Uterus (tissue), 3 donors: ENCODE measurements at regions not wholly inside any gene's neighbourhood (a gene's known extent, or its start where the extent isn't known, plus 50 kb on each side); places are given as distances from the start of the nearest gene placed in this dataset.

Experiments
- DNase-seq, 2 donors: peaks; one replicate each; pipeline ENCODE4 v3.0.0-alpha.2; 2019 to 2020
- H3K27ac ChIP-seq, 2 donors: fragments of 200-600 bp; sonication (generic); 1 replicate in 1 of 2; 2 replicates in 1 of 2; pipeline ENCODE4 v1.5.1; 2016 to 2018
- H3K27me3 ChIP-seq, 2 donors: fragments of 200-600 bp; sonication (generic); one replicate each; pipeline ENCODE4 v1.5.1; 2018 to 2019; ENCODE audit warnings: control low read depth in 1 of 2
- H3K36me3 ChIP-seq, 2 donors: fragments of 200-600 bp; sonication (generic); one replicate each; pipeline ENCODE4 v1.5.1; 2019; ENCODE audit warnings: control low read depth in 1 of 2
- H3K4me1 ChIP-seq, 2 donors: fragments of 200-600 bp; sonication (generic); one replicate each; pipeline ENCODE4 v1.5.1; 2018 to 2019; ENCODE audit warnings: control low read depth in 1 of 2
- H3K4me3 ChIP-seq, 2 donors: fragments of 200-600 bp; sonication (generic); 1 replicate in 1 of 2; 2 replicates in 1 of 2; pipeline ENCODE4 v1.5.1; 2018 to 2019; ENCODE audit warnings: mild to moderate bottlenecking in 1 of 2
- H3K9me3 ChIP-seq, 2 donors: fragments of 200-600 bp; sonication (generic); one replicate each; pipeline ENCODE4 v1.5.1; 2019; ENCODE audit warnings: control low read depth in 1 of 2
- POLR2A ChIP-seq, 2 donors: fragments of 450-650 bp; IDR thresholded peaks; one replicate each; pipeline ENCODE4 v1.6.1; 2016; ENCODE audit warnings: antibody characterized with exemption in 2 of 2, mild to moderate bottlenecking in 1 of 2, moderate library complexity in 1 of 2
- intact Hi-C: fragments of 100-400 bp; cut with DNase I; formaldehyde crosslinking; loops from one replicate; pipeline ENCODE4 v1.15.1; 2023; ENCODE audit warnings: low total_unique reads
- TF ChIP-seq, protein P1 (sequence below), 4 experiments: fragments of 200-600 bp in 2 of 4; fragments of 450-650 bp in 2 of 4; sonication (generic) in 2 of 4; IDR thresholded peaks; one replicate each; pipeline ENCODE4 v1.5.1; 2016 to 2019; ENCODE audit warnings: antibody characterized with exemption in 4 of 4, mild to moderate bottlenecking in 2 of 4, moderate library complexity in 1 of 4
- donor health status: DM: yes; HTN: yes; CAD: no.

DNA sequence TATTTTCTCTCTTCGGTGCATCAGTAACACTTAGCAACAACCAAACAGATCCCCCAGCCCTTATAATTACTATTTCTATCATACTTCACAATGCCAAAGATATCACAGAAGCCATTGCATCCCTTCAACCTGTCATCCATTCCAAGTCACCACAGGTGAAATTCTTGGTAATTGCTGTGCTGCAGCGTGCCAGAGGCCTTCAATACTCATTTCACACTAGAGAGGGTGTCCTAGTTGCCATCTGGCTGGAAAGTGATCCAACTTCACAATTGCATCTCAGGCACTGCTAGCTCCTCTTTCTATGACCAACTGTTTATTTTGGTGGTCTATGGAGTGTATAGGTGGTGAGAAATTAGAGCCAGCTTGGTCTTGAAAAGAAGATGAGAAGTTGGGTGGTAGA lies 131.2 kb downstream of the NUP35 start:
- Histone ChIP-seq H3K27me3 (no peaks in the 10 kb centered on the region), H3K4me1 (no peaks in the 10 kb centered on the region), H3K27ac (no peak overlapping the region), H3K4me3 (no peak overlapping the region), H3K36me3 (no peaks in the 10 kb centered on the region), H3K9me3 (no peaks in the 10 kb centered on the region)
- DNase-seq = no peak
- intact Hi-C loops = no loop called here
- TF ChIP-seq, protein P1, sequence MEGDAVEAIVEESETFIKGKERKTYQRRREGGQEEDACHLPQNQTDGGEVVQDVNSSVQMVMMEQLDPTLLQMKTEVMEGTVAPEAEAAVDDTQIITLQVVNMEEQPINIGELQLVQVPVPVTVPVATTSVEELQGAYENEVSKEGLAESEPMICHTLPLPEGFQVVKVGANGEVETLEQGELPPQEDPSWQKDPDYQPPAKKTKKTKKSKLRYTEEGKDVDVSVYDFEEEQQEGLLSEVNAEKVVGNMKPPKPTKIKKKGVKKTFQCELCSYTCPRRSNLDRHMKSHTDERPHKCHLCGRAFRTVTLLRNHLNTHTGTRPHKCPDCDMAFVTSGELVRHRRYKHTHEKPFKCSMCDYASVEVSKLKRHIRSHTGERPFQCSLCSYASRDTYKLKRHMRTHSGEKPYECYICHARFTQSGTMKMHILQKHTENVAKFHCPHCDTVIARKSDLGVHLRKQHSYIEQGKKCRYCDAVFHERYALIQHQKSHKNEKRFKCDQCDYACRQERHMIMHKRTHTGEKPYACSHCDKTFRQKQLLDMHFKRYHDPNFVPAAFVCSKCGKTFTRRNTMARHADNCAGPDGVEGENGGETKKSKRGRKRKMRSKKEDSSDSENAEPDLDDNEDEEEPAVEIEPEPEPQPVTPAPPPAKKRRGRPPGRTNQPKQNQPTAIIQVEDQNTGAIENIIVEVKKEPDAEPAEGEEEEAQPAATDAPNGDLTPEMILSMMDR (IDR thresholded peaks at IDR 0.05) = no peak

DNA sequence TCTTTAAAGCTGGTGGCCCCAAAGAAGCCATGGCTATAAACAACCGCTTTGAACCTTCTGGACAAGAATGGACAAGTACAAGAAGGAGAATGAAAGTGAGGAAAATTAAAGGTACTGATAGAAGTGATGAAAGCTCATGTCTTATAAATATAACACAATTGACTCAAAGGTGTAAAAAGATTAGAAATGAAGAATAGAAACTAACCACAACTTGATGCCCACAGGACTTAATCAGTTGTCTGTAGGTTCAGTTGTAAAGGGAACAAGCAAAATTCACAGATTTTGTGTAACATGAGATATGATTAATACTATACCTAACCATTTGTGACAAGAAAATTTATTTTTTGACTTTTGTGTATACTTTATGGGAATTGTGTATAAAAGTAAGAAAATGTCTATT lies 135.7 kb downstream of the NUP35 start:
- no peak for DNase-seq
- H3K4me1 ChIP-seq = no peaks in the 10 kb centered on the region
- H3K9me3 ChIP-seq = no peaks in the 10 kb centered on the region
- TF ChIP-seq, protein P1 (IDR thresholded peaks at IDR 0.05) = no peak
- no peak for TF ChIP-seq POLR2A (IDR thresholded peaks at IDR 0.05)
- no peaks in the 10 kb centered on the region for H3K27me3 ChIP-seq
- intact Hi-C loops = no loop called here
- no peaks in the 10 kb centered on the region for H3K36me3 ChIP-seq
- no peak overlapping the region for H3K4me3 ChIP-seq
- H3K27ac ChIP-seq = no peak overlapping the region

DNA sequence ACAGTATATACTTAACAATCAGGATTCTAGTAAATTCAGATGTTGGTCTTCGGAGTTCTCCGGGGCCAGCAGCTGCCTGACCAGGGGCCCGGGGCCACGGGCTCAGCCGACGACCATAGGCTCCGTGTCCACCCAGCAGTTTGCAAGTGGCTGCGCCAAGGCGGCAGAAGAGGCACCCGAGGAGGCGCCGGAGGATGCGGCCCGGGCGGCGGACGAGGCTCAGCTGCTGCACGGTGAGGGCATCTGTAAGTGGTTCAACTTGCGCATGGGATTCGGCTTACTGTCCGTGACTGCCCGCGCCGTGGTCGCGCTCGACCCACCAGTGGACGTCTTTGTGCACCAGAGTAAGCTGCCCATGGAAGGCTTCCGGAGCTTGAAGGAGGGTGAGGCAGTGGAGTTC lies 136.3 kb downstream of the NUP35 start:
- Histone ChIP-seq H3K9me3 (no peaks in the 10 kb centered on the region), H3K27ac (no peak overlapping the region), H3K27me3 (no peaks in the 10 kb centered on the region), H3K4me3 (no peak overlapping the region), H3K36me3 (no peaks in the 10 kb centered on the region), H3K4me1 (no peaks in the 10 kb centered on the region)
- TF ChIP-seq POLR2A (IDR thresholded peaks at IDR 0.05) = no peak
- TF ChIP-seq, protein P1 (IDR thresholded peaks at IDR 0.05) = no peak
- DNase-seq = no peak
- intact Hi-C loops = no loop called here

DNA sequence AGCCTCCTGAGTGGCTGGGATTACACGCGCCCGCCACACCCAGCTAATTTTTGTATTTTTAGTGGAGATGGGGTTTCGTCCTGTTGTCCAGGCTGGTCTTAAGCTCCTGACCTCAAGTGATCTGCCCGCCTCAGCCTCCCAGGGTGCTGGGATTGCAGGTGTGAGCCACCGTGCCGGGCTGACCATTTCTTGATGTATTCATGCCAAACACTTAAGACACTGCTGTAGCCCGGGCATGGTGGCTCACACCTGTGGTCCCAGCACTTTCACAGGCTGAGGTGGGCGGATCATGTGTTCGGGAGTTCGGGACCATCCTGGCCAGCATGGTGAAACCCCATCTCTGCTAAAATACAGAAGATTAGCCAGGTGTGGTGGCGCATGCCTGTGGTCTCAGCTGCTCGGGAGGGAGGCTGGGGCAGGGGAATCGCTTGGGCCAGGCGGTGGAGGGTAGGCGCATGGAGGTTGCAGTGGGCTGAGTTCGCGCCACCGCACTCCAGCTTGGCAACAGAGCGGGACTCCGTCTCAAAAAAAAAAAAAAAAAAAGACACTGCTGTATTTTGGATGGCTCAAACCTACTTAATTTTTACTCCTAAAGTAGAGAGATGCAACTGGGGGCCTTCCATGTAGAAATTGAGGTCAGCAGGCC lies 140.8 kb downstream of the NUP35 start:
- Histone ChIP-seq H3K36me3 (no peaks in the 10 kb centered on the region), H3K9me3 (no peaks in the 10 kb centered on the region), H3K4me1 (no peaks in the 10 kb centered on the region), H3K4me3 (no peak overlapping the region), H3K27ac (no peak overlapping the region), H3K27me3 (no peaks in the 10 kb centered on the region)
- TF ChIP-seq, protein P1 (IDR thresholded peaks at IDR 0.05) = no peak
- no peak for TF ChIP-seq POLR2A (IDR thresholded peaks at IDR 0.05)
- intact Hi-C loops = no loop called here
- DNase-seq = no peak

DNA sequence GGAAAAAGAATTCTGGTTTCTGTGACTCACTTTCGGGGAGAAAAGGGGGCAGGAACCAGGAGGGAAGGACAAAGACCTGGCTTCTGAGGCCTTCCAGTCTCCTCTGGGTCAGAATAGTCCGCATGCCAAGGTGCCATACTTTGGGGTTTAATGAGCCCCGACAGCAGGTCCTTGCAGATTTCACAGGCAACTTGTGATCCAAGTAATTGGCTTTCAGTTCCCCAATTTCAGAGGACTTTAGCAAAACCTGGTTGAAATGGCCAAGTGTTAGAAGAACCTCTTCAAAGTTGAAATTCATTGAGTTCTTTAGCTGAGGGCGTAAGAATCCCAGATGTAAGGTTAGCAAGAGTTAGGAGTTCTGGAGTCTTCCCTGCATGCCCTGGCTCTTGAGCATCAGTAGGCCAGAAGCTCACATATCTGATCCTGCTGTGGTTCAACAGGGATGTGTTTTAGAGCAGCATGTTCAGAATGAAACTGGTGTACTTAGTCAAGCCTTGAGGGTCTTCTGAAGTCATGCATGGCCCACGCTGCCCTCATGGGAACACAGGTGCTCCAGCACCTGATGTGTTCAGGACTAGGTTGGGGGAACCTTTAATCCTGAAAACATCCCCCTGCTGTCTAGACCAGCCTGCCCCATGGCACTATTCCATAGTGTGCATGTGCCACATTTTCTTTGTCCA lies 143.0 kb downstream of the NUP35 start:
- intact Hi-C loops = no loop called here
- TF ChIP-seq, protein P1 (IDR thresholded peaks at IDR 0.05) = no peak
- TF ChIP-seq POLR2A (IDR thresholded peaks at IDR 0.05) = no peak
- no peaks in the 10 kb centered on the region for H3K4me1 ChIP-seq

More for the DNA sequence above, 143.0 kb downstream of the NUP35 start:
- Histone ChIP-seq H3K27ac (no peak overlapping the region), H3K9me3 (no peaks in the 10 kb centered on the region), H3K36me3 (no peaks in the 10 kb centered on the region), H3K27me3 (no peaks in the 10 kb centered on the region), H3K4me3 (no peak overlapping the region)
- DNase-seq = no peak
